CD4-positive, alpha-beta T cell treated with Interleukin-10 for 1 hour (primary cell): ENCODE measurements at regions not wholly inside any gene's neighbourhood (a gene's known extent, or its start where the extent isn't known, plus 50 kb on each side); places are given as distances from the start of the nearest gene placed in this dataset.
"Not testable (repeated sequence)": the region's sequence is repeated elsewhere in the genome, so short reads cannot be mapped to it uniquely, and the experiment has no call there.

Source experiments
- DNase-seq: peaks from one replicate; pipeline ENCODE4 v3.0.0-alpha.2; 2020

DNA sequence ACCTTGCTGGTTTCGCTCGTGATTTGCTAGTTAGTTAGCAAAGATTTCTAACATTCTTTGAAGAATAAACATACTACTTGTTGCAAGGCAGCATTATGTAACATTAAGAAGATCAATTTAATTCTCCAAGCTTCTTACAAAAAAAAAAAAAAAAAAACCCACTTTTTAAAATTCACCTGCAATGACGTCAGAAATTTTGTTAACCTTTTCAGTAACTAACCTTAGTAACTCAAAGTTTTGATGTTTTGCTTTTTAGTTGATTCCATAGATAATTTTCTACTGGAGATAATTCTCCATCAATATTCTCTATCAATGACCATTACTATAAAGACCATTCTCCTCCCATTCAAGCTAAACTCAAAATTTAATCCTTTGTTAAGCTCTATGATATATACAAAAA lies 491.8 kb upstream of the TBL1XR1 start:
- DNase-seq: no peak

- no peak for DNase-seq
These were observed 492.6 kb upstream of the TBL1XR1 start for GRCh38 chr3:177689869-177690268.

- no peak for DNase-seq
These were observed 493.0 kb upstream of the TBL1XR1 start for GRCh38 chr3:177690306-177690705.

DNA sequence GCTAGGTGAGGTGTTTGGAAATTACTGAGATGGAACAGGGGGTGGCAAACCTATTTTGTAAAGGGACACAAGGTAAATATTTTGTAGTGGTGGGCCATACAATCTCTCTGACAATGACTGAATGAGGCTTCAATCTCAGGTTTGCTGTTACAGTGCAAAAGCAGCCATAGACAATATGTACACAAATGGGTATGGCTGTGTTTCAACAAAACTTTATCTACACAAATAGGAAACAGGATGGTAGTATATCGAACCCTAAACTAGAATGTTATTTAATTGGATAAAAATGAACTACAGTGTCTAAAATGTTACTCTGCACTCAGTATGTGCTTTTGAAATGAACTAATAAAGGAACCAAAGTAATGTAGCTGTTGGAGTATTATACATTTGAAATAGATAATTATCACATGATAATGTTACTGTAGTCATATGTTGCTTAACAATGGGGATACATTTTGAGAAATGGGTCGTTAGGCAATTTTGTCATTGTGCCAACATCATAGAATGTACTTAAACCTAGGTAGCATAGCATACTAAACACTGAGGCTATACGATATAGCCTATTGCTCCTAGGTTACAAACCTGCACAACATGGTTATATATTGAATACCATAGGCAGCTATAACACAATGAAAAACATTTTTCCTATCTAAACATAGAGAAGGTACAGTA lies 495.2 kb upstream of the TBL1XR1 start:
- DNase-seq: no peak

- no peak for DNase-seq
These were observed 496.5 kb upstream of the TBL1XR1 start for GRCh38 chr3:177693616-177694264.

DNA sequence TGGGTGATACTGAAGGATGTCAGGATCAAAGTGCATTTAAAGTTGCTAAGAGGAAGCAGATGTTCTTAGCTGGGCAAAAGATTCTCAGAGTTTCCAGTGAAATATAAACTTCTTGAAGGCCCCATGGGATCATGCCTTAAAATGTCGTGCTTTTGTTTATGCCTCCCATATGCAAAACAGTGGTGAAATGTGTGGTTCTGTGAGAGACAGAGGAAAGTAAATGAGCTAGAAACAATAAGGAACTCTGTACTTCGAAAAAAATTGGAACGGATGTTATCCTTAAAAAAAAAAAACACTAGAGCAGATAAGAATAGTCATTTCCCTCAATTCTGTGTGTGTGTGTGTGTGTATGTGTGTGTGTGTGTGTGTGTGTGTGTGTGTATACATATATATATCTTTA lies 497.0 kb upstream of the TBL1XR1 start:
- no peak for DNase-seq

DNA sequence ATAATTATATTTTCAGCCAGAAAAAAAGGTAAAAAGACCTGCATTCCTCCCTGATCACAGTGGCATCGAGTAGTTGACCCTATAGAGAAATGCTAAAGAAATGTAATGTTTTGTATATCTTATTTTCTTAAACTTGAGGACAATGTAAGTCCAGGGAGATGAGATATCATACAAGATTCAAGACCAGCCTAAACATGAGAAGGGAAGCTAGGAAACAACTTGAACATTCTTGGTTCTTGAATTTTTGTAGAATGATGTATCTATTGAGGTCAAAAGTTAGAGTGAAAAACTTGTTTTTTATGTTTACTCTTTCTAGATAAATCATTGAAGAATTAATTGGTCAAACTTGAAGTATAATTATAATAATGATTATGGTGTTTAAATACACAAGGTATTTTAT lies 497.7 kb upstream of the TBL1XR1 start:
- no peak for DNase-seq

DNA sequence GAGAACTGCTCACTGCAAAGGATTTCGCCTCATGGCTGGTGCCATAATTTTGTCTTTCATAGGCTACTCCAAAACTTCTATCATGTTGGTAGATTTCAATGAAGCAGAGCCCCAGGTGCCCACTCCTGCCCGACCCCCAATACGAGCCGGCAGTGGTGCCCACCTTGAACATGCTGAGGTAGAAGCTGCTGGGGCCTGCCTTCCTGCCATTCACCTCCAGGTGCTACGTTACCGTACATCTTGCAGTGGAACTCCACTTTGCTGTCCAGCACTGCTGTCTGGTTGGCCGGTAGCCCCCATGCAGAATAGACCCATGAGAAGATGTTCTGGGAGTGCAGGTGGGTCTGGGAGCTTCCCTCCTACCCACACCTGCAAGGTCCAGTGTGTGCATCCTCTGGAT lies 502.8 kb upstream of the TBL1XR1 start:
- no peak for DNase-seq

- DNase-seq: no peak
These were observed 506.5 kb upstream of the TBL1XR1 start for GRCh38 chr3:177703788-177704187.

DNA sequence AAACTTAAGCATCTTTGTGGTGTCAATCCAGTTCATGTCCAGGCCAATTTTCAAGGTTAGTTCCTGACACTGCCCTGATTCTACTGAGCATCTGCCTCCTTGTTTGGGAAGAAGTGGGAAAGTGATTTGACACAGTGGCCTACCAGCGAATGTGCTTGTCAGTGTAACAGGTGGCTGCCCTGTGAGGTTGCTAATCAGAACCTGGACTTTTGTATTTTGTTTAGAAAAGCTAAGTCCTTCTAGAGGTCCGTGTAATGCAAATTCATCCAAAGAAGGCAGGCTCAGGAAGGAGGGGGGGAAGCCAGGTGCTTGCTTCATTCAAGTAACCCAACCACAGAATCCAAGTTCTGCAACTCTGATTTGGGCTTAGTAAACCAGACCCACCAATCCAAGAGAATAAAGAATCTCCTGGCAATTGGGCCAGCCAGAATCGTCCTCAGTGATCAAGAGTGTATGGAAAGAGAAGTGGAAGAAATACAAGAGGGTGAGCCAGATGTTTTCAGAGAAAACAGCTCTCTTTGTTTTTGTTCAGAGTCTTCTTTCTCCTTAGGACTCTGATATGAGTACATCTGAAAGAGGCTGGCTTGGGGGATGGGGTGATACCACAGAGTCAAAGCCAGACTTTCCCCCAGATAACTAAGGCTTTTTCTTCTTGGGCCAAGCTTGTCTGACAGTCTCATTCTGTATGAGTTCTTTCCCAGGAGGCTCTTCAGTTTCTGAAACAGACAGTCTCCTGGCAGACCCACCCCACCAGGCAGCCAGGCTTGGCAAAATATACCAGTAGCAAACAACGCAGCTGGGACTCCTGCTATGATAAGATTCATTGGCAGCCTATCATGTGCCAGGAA lies 508.9 kb upstream of the TBL1XR1 start:
- DNase-seq: no peak

- not testable (repeated sequence) for DNase-seq
These were observed 512.2 kb upstream of the TBL1XR1 start for GRCh38 chr3:177709470-177709869.

GRCh38 chr3:177710506-177710905 lies 513.2 kb upstream of the TBL1XR1 start:
- DNase-seq: no peak

DNA sequence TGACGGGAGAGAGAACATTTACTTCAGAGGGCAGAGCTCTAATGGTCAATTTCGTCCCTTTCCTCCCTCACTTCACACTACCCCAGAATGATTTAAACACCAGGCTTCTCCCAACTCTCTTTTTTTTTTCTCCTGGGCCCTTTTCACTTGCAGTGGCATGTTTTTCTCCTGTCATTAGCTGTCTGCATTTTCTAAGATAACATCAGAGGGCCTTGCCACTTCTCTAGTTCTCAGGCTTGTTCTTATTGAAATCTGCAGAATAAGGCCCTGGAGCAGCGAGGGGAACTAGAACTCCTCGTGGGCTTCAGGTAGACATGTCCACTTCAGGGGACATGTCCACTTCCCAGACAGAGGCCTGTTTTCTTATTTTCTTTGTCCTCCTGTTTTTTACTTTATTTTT lies 514.4 kb upstream of the TBL1XR1 start:
- no peak for DNase-seq

GRCh38 chr3:177713928-177714900 lies 516.9 kb upstream of the TBL1XR1 start:
- DNase-seq: no peak

DNA sequence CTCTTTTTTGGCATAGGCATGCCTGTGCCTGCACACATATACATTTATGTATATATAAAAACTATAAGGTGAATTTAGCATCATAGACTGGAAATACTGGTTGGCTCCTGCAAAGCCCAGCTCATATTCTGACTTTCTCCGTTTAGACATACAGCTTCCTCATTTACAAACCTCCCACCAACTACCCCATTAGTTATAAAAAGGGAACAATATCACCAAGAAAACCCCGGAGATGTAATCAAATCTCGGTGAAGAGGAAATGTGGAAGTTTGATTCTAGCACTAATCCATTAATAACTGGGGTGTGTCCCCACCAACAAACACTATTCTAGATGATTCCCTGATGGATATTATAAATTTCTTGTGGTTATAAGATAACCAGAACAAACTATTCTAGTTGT lies 517.7 kb upstream of the TBL1XR1 start:
- DNase-seq: no peak

- DNase-seq: no peak
These were observed 518.7 kb upstream of the TBL1XR1 start for GRCh38 chr3:177715980-177716379.

GRCh38 chr3:177720927-177721326 lies 523.6 kb upstream of the TBL1XR1 start:
- not testable (repeated sequence) for DNase-seq

DNA sequence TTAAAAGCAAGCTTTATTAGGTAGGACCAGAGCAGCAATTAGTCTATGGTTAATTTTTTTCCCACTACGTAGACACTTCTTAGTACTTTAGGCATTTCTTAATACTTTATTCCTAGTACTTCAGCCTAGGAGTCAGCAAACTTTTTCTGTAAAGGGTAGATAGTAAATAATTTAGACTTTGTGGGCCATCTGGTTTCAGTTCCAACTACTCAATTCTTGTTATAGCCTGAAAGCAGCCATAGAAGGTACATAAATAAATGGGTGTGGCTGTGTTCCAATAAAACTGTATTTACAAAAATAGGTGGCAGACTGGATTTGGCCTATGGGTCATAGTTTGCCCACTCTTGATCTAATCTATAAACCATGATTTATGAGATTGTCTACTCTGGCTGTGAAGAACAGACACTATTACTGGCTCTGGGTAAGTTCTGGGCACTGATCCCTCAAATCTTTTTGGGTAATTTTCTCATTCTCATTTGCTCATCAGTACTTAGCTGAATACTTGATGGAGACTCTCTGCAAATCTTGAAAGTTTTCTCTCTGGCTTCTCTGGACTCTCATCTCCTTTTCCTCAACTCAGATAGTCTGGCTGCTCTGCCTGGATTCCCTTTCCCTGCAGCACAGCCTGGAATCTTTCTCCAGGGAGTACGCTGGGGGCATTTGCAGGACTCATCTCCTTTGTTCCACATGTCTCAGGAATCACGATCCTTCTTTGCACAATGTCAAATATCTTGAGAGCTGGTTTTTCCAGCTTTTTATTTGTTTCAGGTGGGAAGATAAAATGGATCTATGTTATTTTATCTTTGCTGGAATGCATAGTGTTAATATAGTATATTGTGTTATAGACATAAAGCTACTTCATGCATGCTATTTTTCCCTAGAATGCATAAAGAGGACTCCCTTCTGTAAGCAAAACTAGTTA lies 524.8 kb upstream of the TBL1XR1 start:
- no peak for DNase-seq

- no peak for DNase-seq
These were observed 526.8 kb upstream of the TBL1XR1 start for GRCh38 chr3:177724020-177724638.

DNA sequence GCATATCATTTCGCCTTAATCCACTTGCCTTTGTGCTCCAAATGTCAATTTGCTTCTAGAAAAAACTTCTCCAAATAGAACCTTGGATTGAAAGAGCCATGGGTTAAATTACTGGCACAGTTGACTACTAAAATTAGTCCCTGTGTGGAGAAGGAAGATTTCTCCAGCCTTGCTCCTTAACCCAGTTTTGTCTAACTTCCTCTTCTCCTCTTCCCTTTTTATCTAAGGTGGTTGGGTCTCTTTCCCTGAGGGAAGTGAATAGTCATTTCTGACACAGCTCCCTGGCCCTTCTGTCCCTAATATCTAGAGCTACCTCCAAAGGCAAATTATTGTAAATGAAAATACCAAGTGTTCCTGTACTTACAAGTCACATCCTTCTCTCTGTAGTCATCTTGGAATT lies 527.9 kb upstream of the TBL1XR1 start:
- DNase-seq: no peak

GRCh38 chr3:177726807-177727206 lies 529.5 kb upstream of the TBL1XR1 start:
- DNase-seq: no peak
